Activated T-helper 17 cell treated with anti-CD3 and anti-CD28 coated beads, Interleukin-2, amount 50 U/mL, for 72 hours (primary cell): ENCODE measurements at regions not wholly inside any gene's neighbourhood (a gene's known extent, or its start where the extent isn't known, plus 50 kb on each side); places are given as distances from the start of the nearest gene placed in this dataset.

ENCODE experiments used
- ATAC-seq: fragments of 150-1000 bp; cut with Tn5 transposase; replicated peaks from 2 replicates; pipeline ENCODE4 v1.10.0; 2021; ENCODE audit warnings: mild to moderate bottlenecking, moderate library complexity
- H3K27ac Mint-ChIP-seq: one replicate; pipeline ENCODE4 v1.8.0; 2022; ENCODE audit warnings: mixed read lengths
- H3K27me3 Mint-ChIP-seq: one replicate; pipeline ENCODE4 v1.8.0; 2022; ENCODE audit warnings: mixed read lengths
- H3K36me3 Mint-ChIP-seq: one replicate; pipeline ENCODE4 v1.8.0; 2022; ENCODE audit warnings: low read depth, mild to moderate bottlenecking, mixed read lengths
- H3K4me1 Mint-ChIP-seq: one replicate; pipeline ENCODE4 v1.8.0; 2022; ENCODE audit warnings: mixed read lengths
- H3K4me3 Mint-ChIP-seq: one replicate; pipeline ENCODE4 v1.8.0; 2022; ENCODE audit warnings: mild to moderate bottlenecking, mixed read lengths
- H3K9me3 Mint-ChIP-seq: one replicate; pipeline ENCODE4 v1.8.0; 2022; ENCODE audit warnings: mixed read lengths

- peaks cover 4% of the 10 kb centered on the region for H3K27me3 Mint-ChIP-seq
- H3K36me3 Mint-ChIP-seq, result no peaks in the 10 kb centered on the region
- H3K4me3 Mint-ChIP-seq, result no peak overlapping the region
- H3K4me1 Mint-ChIP-seq, result no peaks in the 10 kb centered on the region
- ATAC-seq, result no peak
- H3K27ac Mint-ChIP-seq, result no peak overlapping the region
- no peaks in the 10 kb centered on the region for H3K9me3 Mint-ChIP-seq
Observed at GRCh38 chr2:160968183-160968582, 192.0 kb upstream of the TANK start.

- Mint-ChIP-seq H3K4me3 (no peak overlapping the region), H3K36me3 (no peaks in the 10 kb centered on the region)
Observed at GRCh38 chr2:160970052-160970965, 189.9 kb upstream of the TANK start.

GRCh38 chr2:160973991-160974390 lies 186.2 kb upstream of the TANK start:
- H3K27me3 Mint-ChIP-seq, result no peaks in the 10 kb centered on the region
- no peak overlapping the region for H3K27ac Mint-ChIP-seq
- no peaks in the 10 kb centered on the region for H3K4me1 Mint-ChIP-seq
- no peaks in the 10 kb centered on the region for H3K36me3 Mint-ChIP-seq
- no peak overlapping the region for H3K4me3 Mint-ChIP-seq
- peaks cover 2% of the 10 kb centered on the region for H3K9me3 Mint-ChIP-seq
- no peak for ATAC-seq

More at GRCh38 chr2:160970052-160970965, 189.9 kb upstream of the TANK start:
- no peaks in the 10 kb centered on the region for H3K9me3 Mint-ChIP-seq
- peaks cover 4% of the 10 kb centered on the region for H3K27me3 Mint-ChIP-seq
- ATAC-seq, result no peak
- H3K4me1 Mint-ChIP-seq, result no peaks in the 10 kb centered on the region
- H3K27ac Mint-ChIP-seq, result no peak overlapping the region

- no peaks in the 10 kb centered on the region for H3K27me3 Mint-ChIP-seq
- no peaks in the 10 kb centered on the region for H3K4me1 Mint-ChIP-seq
- no peak overlapping the region for H3K27ac Mint-ChIP-seq
- H3K4me3 Mint-ChIP-seq, result no peak overlapping the region
- peaks cover 4% of the 10 kb centered on the region for H3K9me3 Mint-ChIP-seq
- ATAC-seq, result peak; percentile 74
- no peaks in the 10 kb centered on the region for H3K36me3 Mint-ChIP-seq
Observed at GRCh38 chr2:160974803-160975202, 185.4 kb upstream of the TANK start.

GRCh38 chr2:160976797-160977196 lies 183.4 kb upstream of the TANK start:
- H3K4me1 Mint-ChIP-seq, result no peaks in the 10 kb centered on the region
- ATAC-seq, result no peak
- H3K9me3 Mint-ChIP-seq, result peaks cover 4% of the 10 kb centered on the region
- no peak overlapping the region for H3K27ac Mint-ChIP-seq
- peaks cover 4% of the 10 kb centered on the region for H3K27me3 Mint-ChIP-seq
- H3K36me3 Mint-ChIP-seq, result no peaks in the 10 kb centered on the region
- no peak overlapping the region for H3K4me3 Mint-ChIP-seq

GRCh38 chr2:160977376-160977775 lies 182.9 kb upstream of the TANK start:
- H3K4me1 Mint-ChIP-seq, result no peaks in the 10 kb centered on the region
- no peak for ATAC-seq
- H3K27ac Mint-ChIP-seq, result no peak overlapping the region
- H3K4me3 Mint-ChIP-seq, result no peak overlapping the region
- no peaks in the 10 kb centered on the region for H3K36me3 Mint-ChIP-seq
- peaks cover 6% of the 10 kb centered on the region for H3K27me3 Mint-ChIP-seq
- H3K9me3 Mint-ChIP-seq, result peaks cover 4% of the 10 kb centered on the region

- H3K4me3 Mint-ChIP-seq, result no peak overlapping the region
- no peaks in the 10 kb centered on the region for H3K4me1 Mint-ChIP-seq
- peaks cover 6% of the 10 kb centered on the region for H3K27me3 Mint-ChIP-seq
- peaks cover 4% of the 10 kb centered on the region for H3K9me3 Mint-ChIP-seq
- H3K36me3 Mint-ChIP-seq, result no peaks in the 10 kb centered on the region
- H3K27ac Mint-ChIP-seq, result no peak overlapping the region
- no peak for ATAC-seq
Observed at GRCh38 chr2:160977854-160978253, 182.4 kb upstream of the TANK start.

GRCh38 chr2:160984426-160985077 lies 175.7 kb upstream of the TANK start:
- H3K9me3 Mint-ChIP-seq, result no peaks in the 10 kb centered on the region
- no peak overlapping the region for H3K4me3 Mint-ChIP-seq

GRCh38 chr2:160989778-160990177 lies 170.4 kb upstream of the TANK start:
- Mint-ChIP-seq H3K36me3 (no peaks in the 10 kb centered on the region), H3K27ac (no peak overlapping the region), H3K27me3 (no peaks in the 10 kb centered on the region), H3K4me1 (peaks cover 15% of the 10 kb centered on the region), H3K4me3 (no peak overlapping the region), H3K9me3 (no peaks in the 10 kb centered on the region)
- no peak for ATAC-seq

More at GRCh38 chr2:160984426-160985077, 175.7 kb upstream of the TANK start:
- Mint-ChIP-seq H3K36me3 (no peaks in the 10 kb centered on the region), H3K4me1 (peaks cover 4% of the 10 kb centered on the region), H3K27ac (no peak overlapping the region), H3K27me3 (peaks cover 13% of the 10 kb centered on the region)
- no peak for ATAC-seq

GRCh38 chr2:160993654-160994061 lies 166.6 kb upstream of the TANK start:
- H3K27ac Mint-ChIP-seq, result peak overlapping the region; percentile 21
- ATAC-seq, result no peak
- H3K4me3 Mint-ChIP-seq, result peak overlapping the region; percentile 35
- peaks cover 11% of the 10 kb centered on the region for H3K4me1 Mint-ChIP-seq
- H3K27me3 Mint-ChIP-seq, result no peaks in the 10 kb centered on the region
- H3K9me3 Mint-ChIP-seq, result no peaks in the 10 kb centered on the region
- no peaks in the 10 kb centered on the region for H3K36me3 Mint-ChIP-seq

- Mint-ChIP-seq H3K4me3 (peak overlapping the region; percentile 35), H3K4me1 (peaks cover 11% of the 10 kb centered on the region), H3K27me3 (no peaks in the 10 kb centered on the region), H3K36me3 (no peaks in the 10 kb centered on the region), H3K27ac (peak overlapping the region; percentile 21), H3K9me3 (no peaks in the 10 kb centered on the region)
- peak; percentile 91 for ATAC-seq
Observed at GRCh38 chr2:160994141-160995002, 165.9 kb upstream of the TANK start.

- H3K4me1 Mint-ChIP-seq, result peaks cover 11% of the 10 kb centered on the region
- H3K27ac Mint-ChIP-seq, result no peak overlapping the region
- no peak for ATAC-seq
- H3K27me3 Mint-ChIP-seq, result no peaks in the 10 kb centered on the region
- no peak overlapping the region for H3K4me3 Mint-ChIP-seq
- H3K36me3 Mint-ChIP-seq, result no peaks in the 10 kb centered on the region
- H3K9me3 Mint-ChIP-seq, result no peaks in the 10 kb centered on the region
Observed at GRCh38 chr2:160996584-160996983, 163.6 kb upstream of the TANK start.

GRCh38 chr2:161004379-161004778 lies 155.8 kb upstream of the TANK start:
- H3K4me1 Mint-ChIP-seq, result no peaks in the 10 kb centered on the region
- H3K4me3 Mint-ChIP-seq, result no peak overlapping the region
- H3K27ac Mint-ChIP-seq, result no peak overlapping the region
- H3K9me3 Mint-ChIP-seq, result peaks cover 4% of the 10 kb centered on the region
- peaks cover 17% of the 10 kb centered on the region for H3K27me3 Mint-ChIP-seq
- no peaks in the 10 kb centered on the region for H3K36me3 Mint-ChIP-seq
- ATAC-seq, result no peak

GRCh38 chr2:161005170-161005569 lies 155.1 kb upstream of the TANK start:
- Mint-ChIP-seq H3K4me3 (no peak overlapping the region), H3K27ac (no peak overlapping the region), H3K9me3 (peaks cover 4% of the 10 kb centered on the region), H3K36me3 (no peaks in the 10 kb centered on the region), H3K27me3 (peaks cover 24% of the 10 kb centered on the region), H3K4me1 (no peaks in the 10 kb centered on the region)
- no peak for ATAC-seq
